MM.1S (cell line): ENCODE measurements at regions not wholly inside any gene's neighbourhood (a gene's known extent, or its start where the extent isn't known, plus 50 kb on each side); places are given as distances from the start of the nearest gene placed in this dataset.
"Not testable (repeated sequence)": the region's sequence is repeated elsewhere in the genome, so short reads cannot be mapped to it uniquely, and the experiment has no call there.

Source experiments
- DNase-seq: peaks from one replicate; pipeline ENCODE4 v3.0.0-alpha.2; 2015
- H2AFZ ChIP-seq: fragments of 300-600 bp; sonication (generic); 2 replicates; pipeline ENCODE4 v1.6.0; 2016; ENCODE audit warnings: antibody characterized with exemption, low read length
- H3F3A ChIP-seq: fragments of 300-600 bp; sonication (generic); 2 replicates; pipeline ENCODE4 v1.6.1; 2016; ENCODE audit warnings: mild to moderate bottlenecking, antibody characterized with exemption, low read length, moderate library complexity, mixed read lengths; ENCODE audit not compliant: insufficient read depth
- H3K27ac ChIP-seq: fragments of 300-600 bp; sonication (generic); 2 replicates; pipeline ENCODE4 v1.5.1; 2016; ENCODE audit warnings: mild to moderate bottlenecking, low read length
- H3K27me3 ChIP-seq: fragments of 300-600 bp; sonication (generic); replicated peaks from 2 replicates; pipeline ENCODE4 v1.6.0; 2016; ENCODE audit warnings: low read length; ENCODE audit not compliant: insufficient read depth
- H3K36me3 ChIP-seq: fragments of 300-600 bp; sonication (generic); replicated peaks from 2 replicates; pipeline ENCODE4 v1.6.1; 2016; ENCODE audit warnings: mild to moderate bottlenecking, low read length, mixed read lengths; ENCODE audit not compliant: insufficient read depth
- H3K4me1 ChIP-seq: fragments of 300-600 bp; sonication (generic); 2 replicates; pipeline ENCODE4 v1.6.1; 2016; ENCODE audit warnings: low read length, mixed read lengths
- H3K4me2 ChIP-seq: fragments of 300-600 bp; sonication (generic); 2 replicates; pipeline ENCODE4 v1.6.0; 2016; ENCODE audit warnings: low read depth, low read length
- H3K4me3 ChIP-seq: fragments of 300-600 bp; sonication (generic); 2 replicates; pipeline ENCODE4 v1.5.1; 2016; ENCODE audit warnings: low read length, mixed read lengths
- H3K79me2 ChIP-seq: fragments of 300-600 bp; sonication (generic); 2 replicates; pipeline ENCODE4 v1.6.1; 2016; ENCODE audit warnings: mixed run types, low read length, mixed read lengths
- H3K9ac ChIP-seq: fragments of 300-600 bp; sonication (generic); 2 replicates; pipeline ENCODE4 v1.6.1; 2016; ENCODE audit warnings: low read length, mixed read lengths
- H3K9me2 ChIP-seq: fragments of 300-600 bp; sonication (generic); replicated peaks from 2 replicates; pipeline ENCODE4 v1.6.1; 2016; ENCODE audit warnings: mild to moderate bottlenecking, low read length, mixed read lengths; ENCODE audit not compliant: insufficient read depth
- H3K9me3 ChIP-seq: fragments of 300-600 bp; sonication (generic); replicated peaks from 2 replicates; pipeline ENCODE4 v1.6.1; 2016; ENCODE audit warnings: mild to moderate bottlenecking, low read length, mixed read lengths; ENCODE audit not compliant: insufficient read depth
- H4K20me1 ChIP-seq: fragments of 300-600 bp; sonication (generic); 2 replicates; pipeline ENCODE4 v1.6.1; 2016; ENCODE audit warnings: mild to moderate bottlenecking, low read length, moderate library complexity, mixed read lengths; ENCODE audit not compliant: insufficient read depth
- EZH2 ChIP-seq: fragments of 300-600 bp; sonication (generic); optimal IDR thresholded peaks from 2 replicates; pipeline ENCODE3; 2017; ENCODE audit warnings: low read depth, mild to moderate bottlenecking, antibody characterized with exemption, low read length, mixed read lengths
- EZH2phosphoT487 ChIP-seq: fragments of 300-600 bp; sonication (generic); IDR thresholded peaks from 2 replicates; pipeline ENCODE4 v1.6.1; 2018; ENCODE audit warnings: antibody characterized with exemption, low read length
- TF ChIP-seq, protein P1 (sequence below): fragments of 300-600 bp; sonication (generic); IDR thresholded peaks from 2 replicates; pipeline ENCODE4 v1.5.1; 2016; ENCODE audit warnings: antibody characterized with exemption, low read length, mixed read lengths

DNA sequence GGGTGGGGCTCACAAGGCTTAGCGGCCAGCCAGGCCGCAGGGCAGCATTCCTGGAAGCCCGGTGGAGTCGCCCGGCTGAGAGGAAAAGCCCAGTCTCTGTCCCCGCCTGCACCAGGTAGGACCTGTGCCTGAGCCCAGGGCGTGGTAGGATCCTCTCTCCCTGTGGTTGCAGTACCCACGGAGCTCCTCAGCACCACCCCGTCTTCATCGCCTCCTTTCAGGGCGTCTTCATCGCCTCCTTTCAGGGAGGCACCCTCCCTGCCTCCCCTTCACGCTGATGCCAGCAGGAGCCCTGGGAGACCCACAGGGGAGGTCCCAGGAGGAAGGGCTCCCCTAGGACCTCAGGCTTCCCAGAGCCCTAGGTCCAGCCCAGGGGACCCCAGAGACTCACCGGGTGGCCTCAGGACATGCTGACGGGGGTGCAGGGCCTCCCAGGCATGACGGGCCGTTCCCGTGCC lies 53.3 kb upstream of the NOTCH1 start:
- Histone ChIP-seq H4K20me1 (no peaks in the 10 kb centered on the region), H3K9me2 (no peaks in the 10 kb centered on the region), H3K9ac (no peak overlapping the region), H3K27me3 (peaks cover 78% of the 10 kb centered on the region), H3K36me3 (no peaks in the 10 kb centered on the region), H3F3A (no peaks in the 10 kb centered on the region), H3K27ac (no peak overlapping the region), H3K4me3 (no peak overlapping the region), H3K9me3 (no peaks in the 10 kb centered on the region), H3K79me2 (no peaks in the 10 kb centered on the region), H2AFZ (no peak overlapping the region), H3K4me1 (no peaks in the 10 kb centered on the region), H3K4me2 (no peak overlapping the region)
- DNase-seq = no peak
- TF ChIP-seq EZH2 (no peak), EZH2phosphoT487 (no peak)
- TF ChIP-seq, protein P1, sequence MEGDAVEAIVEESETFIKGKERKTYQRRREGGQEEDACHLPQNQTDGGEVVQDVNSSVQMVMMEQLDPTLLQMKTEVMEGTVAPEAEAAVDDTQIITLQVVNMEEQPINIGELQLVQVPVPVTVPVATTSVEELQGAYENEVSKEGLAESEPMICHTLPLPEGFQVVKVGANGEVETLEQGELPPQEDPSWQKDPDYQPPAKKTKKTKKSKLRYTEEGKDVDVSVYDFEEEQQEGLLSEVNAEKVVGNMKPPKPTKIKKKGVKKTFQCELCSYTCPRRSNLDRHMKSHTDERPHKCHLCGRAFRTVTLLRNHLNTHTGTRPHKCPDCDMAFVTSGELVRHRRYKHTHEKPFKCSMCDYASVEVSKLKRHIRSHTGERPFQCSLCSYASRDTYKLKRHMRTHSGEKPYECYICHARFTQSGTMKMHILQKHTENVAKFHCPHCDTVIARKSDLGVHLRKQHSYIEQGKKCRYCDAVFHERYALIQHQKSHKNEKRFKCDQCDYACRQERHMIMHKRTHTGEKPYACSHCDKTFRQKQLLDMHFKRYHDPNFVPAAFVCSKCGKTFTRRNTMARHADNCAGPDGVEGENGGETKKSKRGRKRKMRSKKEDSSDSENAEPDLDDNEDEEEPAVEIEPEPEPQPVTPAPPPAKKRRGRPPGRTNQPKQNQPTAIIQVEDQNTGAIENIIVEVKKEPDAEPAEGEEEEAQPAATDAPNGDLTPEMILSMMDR = no peak

DNA sequence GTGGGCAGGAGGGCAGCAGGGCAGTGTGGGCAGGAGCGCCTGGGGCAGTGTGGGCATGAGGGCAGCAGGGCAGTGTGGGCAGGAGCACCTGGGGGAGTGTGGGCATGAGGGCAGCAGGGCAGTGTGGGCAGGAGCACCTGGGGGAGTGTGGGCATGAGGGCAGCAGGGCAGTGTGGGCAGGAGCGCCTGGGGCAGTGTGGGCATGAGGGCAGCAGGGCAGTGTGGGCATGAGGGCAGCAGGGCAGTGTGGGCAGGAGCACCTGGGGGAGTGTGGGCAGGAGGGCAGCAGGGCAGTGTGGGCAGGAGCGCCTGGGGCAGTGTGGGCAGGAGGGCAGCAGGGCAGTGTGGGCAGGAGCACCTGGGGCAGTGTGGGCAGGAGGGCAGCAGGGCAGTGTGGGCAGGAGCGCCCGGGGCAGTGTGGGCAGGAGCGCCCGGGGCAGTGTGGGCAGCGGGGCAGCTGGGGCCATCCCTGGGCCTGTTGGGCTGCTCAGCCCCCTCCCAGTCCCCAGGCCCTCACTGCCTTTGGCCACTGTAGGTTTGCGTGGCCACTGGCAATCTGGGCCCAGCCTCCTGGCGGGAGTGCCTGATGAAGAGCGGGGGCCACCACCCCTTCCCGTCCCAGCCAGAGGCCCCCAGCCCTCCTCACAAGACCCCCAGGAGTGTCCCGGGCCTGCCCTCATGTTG lies 52.7 kb upstream of the NOTCH1 start:
- not testable (repeated sequence) for H3K4me2 ChIP-seq, H3K9me2 ChIP-seq, H3K36me3 ChIP-seq, H3F3A ChIP-seq, H3K9ac ChIP-seq, H3K4me1 ChIP-seq, DNase-seq, H3K27ac ChIP-seq, H3K79me2 ChIP-seq, H3K4me3 ChIP-seq, H3K9me3 ChIP-seq, H4K20me1 ChIP-seq, H2AFZ ChIP-seq
- H3K27me3 ChIP-seq = peaks cover 78% of the 10 kb centered on the region

DNA sequence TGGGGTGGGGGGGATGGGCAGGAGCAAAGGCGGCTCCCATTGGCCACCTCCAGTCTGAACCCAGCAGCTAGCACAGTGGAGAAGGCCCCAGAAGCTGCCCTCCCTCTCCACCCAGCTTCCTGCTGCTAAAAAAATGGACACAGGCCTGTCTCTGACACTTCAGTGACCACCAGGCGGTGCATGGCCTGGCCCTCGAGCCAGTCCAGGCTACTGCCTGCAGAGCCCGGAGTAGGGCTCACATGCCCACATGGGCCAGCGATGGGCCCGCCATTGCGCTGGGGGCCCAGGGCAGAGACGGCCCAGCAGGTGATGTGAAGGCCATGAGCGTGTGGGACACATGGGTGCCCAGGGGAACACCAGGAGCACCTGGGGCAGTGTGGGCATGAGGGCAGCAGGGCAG lies 52.1 kb upstream of the NOTCH1 start:
- H3K9me2 ChIP-seq = no peaks in the 10 kb centered on the region
- H3K9me3 ChIP-seq = no peaks in the 10 kb centered on the region
- peaks cover 78% of the 10 kb centered on the region for H3K27me3 ChIP-seq
- H4K20me1 ChIP-seq = no peaks in the 10 kb centered on the region
- DNase-seq = no peak
- no peak overlapping the region for H3K4me3 ChIP-seq
- TF ChIP-seq, protein P1 = no peak
- TF ChIP-seq EZH2phosphoT487 = no peak
- no peak for TF ChIP-seq EZH2
- H3K4me1 ChIP-seq = no peaks in the 10 kb centered on the region
- no peaks in the 10 kb centered on the region for H3F3A ChIP-seq
- H3K36me3 ChIP-seq = no peaks in the 10 kb centered on the region
- no peaks in the 10 kb centered on the region for H3K79me2 ChIP-seq
- H3K4me2 ChIP-seq = no peak overlapping the region
- H3K27ac ChIP-seq = no peak overlapping the region
- H3K9ac ChIP-seq = no peak overlapping the region
- no peak overlapping the region for H2AFZ ChIP-seq

DNA sequence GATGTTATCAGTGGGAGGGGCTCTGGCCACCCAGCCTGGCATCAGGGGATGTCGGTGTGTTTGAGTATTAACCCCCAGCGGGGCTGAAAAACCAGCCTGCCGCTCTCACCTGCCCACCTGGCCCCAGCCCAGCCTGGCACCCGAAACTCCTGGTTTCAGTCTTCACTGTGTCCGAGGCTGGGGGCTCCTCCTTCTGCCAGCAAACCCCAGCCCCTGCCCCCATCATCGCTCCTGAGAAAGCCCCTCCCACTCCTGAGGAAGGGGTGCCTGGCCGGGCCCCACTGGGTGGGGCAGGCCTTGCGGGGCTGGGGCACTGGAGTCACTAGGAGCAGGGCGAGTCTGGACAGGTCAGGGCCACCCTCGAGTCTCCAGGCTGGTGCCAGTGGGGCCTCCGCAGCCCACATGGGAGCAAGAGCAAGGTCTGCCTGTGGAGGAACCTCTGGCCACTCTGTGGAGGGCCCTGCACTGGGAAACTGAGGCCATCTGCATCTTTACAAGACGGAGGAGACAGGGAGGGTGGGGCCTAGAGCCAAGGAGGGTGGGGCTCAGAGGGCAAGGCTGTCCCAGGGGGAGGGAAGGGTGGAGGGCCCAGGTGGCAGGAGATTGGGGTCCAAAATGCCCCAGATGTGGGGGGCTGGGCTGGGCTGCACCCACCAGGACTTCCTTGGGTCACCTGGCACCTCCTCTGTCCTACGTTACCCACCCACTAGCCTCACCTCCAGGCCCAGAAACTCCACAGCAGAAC lies 51.5 kb upstream of the NOTCH1 start:
- Histone ChIP-seq H3K4me1 (no peaks in the 10 kb centered on the region), H3K9me3 (no peaks in the 10 kb centered on the region), H3F3A (no peaks in the 10 kb centered on the region), H3K4me3 (no peak overlapping the region), H3K27ac (no peak overlapping the region), H3K36me3 (no peaks in the 10 kb centered on the region), H3K9me2 (no peaks in the 10 kb centered on the region), H3K4me2 (no peak overlapping the region), H3K27me3 (peaks cover 78% of the 10 kb centered on the region), H4K20me1 (no peaks in the 10 kb centered on the region), H3K79me2 (no peaks in the 10 kb centered on the region), H3K9ac (no peak overlapping the region), H2AFZ (no peak overlapping the region)
- DNase-seq = no peak
- TF ChIP-seq, protein P1 = no peak
- TF ChIP-seq EZH2phosphoT487 = no peak
- no peak for TF ChIP-seq EZH2
